ENCODE measurements at regions not wholly inside any gene's neighbourhood (a gene's known extent, or its start where the extent isn't known, plus 50 kb on each side); places are given as distances from the start of the nearest gene placed in this dataset.

- H3K36me3 Mint-ChIP-seq = no peaks in the 10 kb centered on the region
- H3K9me3 Mint-ChIP-seq = no peaks in the 10 kb centered on the region
- Histone ChIP-seq H3K27me3 (no peaks in the 10 kb centered on the region), H3K27ac (no peak overlapping the region), H3K4me1 (no peaks in the 10 kb centered on the region), H3K4me2 (no peak overlapping the region), H3K9ac (no peak overlapping the region), H3F3A (ENCODE audit: low read depth) (no peaks in the 10 kb centered on the region), H4K20me1 (ENCODE audit: low read depth) (no peaks in the 10 kb centered on the region), H3K4me3 (no peak overlapping the region), H3K79me2 (ENCODE audit: low read depth) (no peaks in the 10 kb centered on the region), H2AFZ (replicated peaks) (no peak overlapping the region), H3K9me3 (ENCODE audit: low read depth) (no peaks in the 10 kb centered on the region), H3K36me3 (no peaks in the 10 kb centered on the region)
- no peak overlapping the region for H3K27ac Mint-ChIP-seq
- H3K4me1 Mint-ChIP-seq = no peaks in the 10 kb centered on the region
- DNase-seq (ENCODE audit: low spot score) = no peak
- TF ChIP-seq EZH2 (IDR thresholded peaks at IDR 0.05) = no peak
- no peak for TF ChIP-seq CTCF (IDR thresholded peaks at IDR 0.05)
- no peak for TF ChIP-seq EZH2phosphoT487 (IDR thresholded peaks at IDR 0.05)
- no peak overlapping the region for H3K4me3 Mint-ChIP-seq
- H3K27me3 Mint-ChIP-seq (ENCODE audit: insufficient read depth, low read depth) = no peaks in the 10 kb centered on the region
These were observed 171.9 kb downstream of the TMA16 start for GRCh38 chr4:163666332-163666873.

GRCh38 chr4:163672751-163673150 lies 178.3 kb downstream of the TMA16 start:
- H3K27me3 Mint-ChIP-seq (ENCODE audit: insufficient read depth, low read depth) = no peaks in the 10 kb centered on the region
- no peaks in the 10 kb centered on the region for H3K36me3 Mint-ChIP-seq
- Histone ChIP-seq H3K79me2 (ENCODE audit: low read depth) (no peaks in the 10 kb centered on the region), H2AFZ (replicated peaks) (no peak overlapping the region), H3K9ac (no peak overlapping the region), H3K4me2 (no peak overlapping the region), H3K36me3 (no peaks in the 10 kb centered on the region), H3F3A (ENCODE audit: low read depth) (no peaks in the 10 kb centered on the region), H4K20me1 (ENCODE audit: low read depth) (no peaks in the 10 kb centered on the region), H3K4me3 (no peak overlapping the region), H3K27me3 (no peaks in the 10 kb centered on the region), H3K4me1 (no peaks in the 10 kb centered on the region), H3K27ac (no peak overlapping the region), H3K9me3 (ENCODE audit: low read depth) (no peaks in the 10 kb centered on the region)
- H3K9me3 Mint-ChIP-seq = no peaks in the 10 kb centered on the region
- H3K4me3 Mint-ChIP-seq = no peak overlapping the region
- H3K27ac Mint-ChIP-seq = no peak overlapping the region
- no peaks in the 10 kb centered on the region for H3K4me1 Mint-ChIP-seq
- no peak for TF ChIP-seq CTCF (IDR thresholded peaks at IDR 0.05)
- no peak for TF ChIP-seq EZH2phosphoT487 (IDR thresholded peaks at IDR 0.05)
- no peak for DNase-seq (ENCODE audit: low spot score)

GRCh38 chr4:163673848-163674697 lies 179.6 kb downstream of the TMA16 start:
- H3K4me2 ChIP-seq = no peak overlapping the region
- no peaks in the 10 kb centered on the region for H3K36me3 ChIP-seq
- no peak overlapping the region for H3K4me3 ChIP-seq
- no peaks in the 10 kb centered on the region for H4K20me1 ChIP-seq (ENCODE audit: low read depth)
- H3K79me2 ChIP-seq (ENCODE audit: low read depth) = no peaks in the 10 kb centered on the region
- no peak overlapping the region for H3K27ac ChIP-seq
- Mint-ChIP-seq H3K27ac (no peak overlapping the region), H3K9me3 (no peaks in the 10 kb centered on the region), H3K4me3 (no peak overlapping the region), H3K4me1 (no peaks in the 10 kb centered on the region), H3K27me3 (ENCODE audit: insufficient read depth, low read depth) (no peaks in the 10 kb centered on the region), H3K36me3 (no peaks in the 10 kb centered on the region)
- TF ChIP-seq CTCF (IDR thresholded peaks at IDR 0.05) (no peak), EZH2 (IDR thresholded peaks at IDR 0.05) (no peak), EZH2phosphoT487 (IDR thresholded peaks at IDR 0.05) (no peak)
- H3K9me3 ChIP-seq (ENCODE audit: low read depth) = no peaks in the 10 kb centered on the region
- DNase-seq (ENCODE audit: low spot score) = no peak
- no peak overlapping the region for H3K9ac ChIP-seq
- H2AFZ ChIP-seq (replicated peaks) = no peak overlapping the region
- no peaks in the 10 kb centered on the region for H3F3A ChIP-seq (ENCODE audit: low read depth)
- no peaks in the 10 kb centered on the region for H3K27me3 ChIP-seq
- H3K4me1 ChIP-seq = no peaks in the 10 kb centered on the region
